HG02840 (cell line): ENCODE measurements at regions not wholly inside any gene's neighbourhood (a gene's known extent, or its start where the extent isn't known, plus 50 kb on each side); places are given as distances from the start of the nearest gene placed in this dataset.
"Not testable (repeated sequence)": the region's sequence is repeated elsewhere in the genome, so short reads cannot be mapped to it uniquely, and the experiment has no call there.

ENCODE experiments used
- ATAC-seq: cut with Tn5 transposase; IDR thresholded peaks from one replicate; pipeline ENCODE4 v1.9.1; 2021; ENCODE audit warnings: mild to moderate bottlenecking, moderate library complexity, moderate number of reproducible peaks; ENCODE audit not compliant: unreplicated experiment, low FRiP score

GRCh38 chr5:134471858-134472449 is 53.5 kb upstream of the JADE2 start:
- not testable (repeated sequence) for ATAC-seq

GRCh38 chr5:134468921-134469400 is 56.5 kb upstream of the JADE2 start:
- no peak for ATAC-seq

- no peak for ATAC-seq
These were observed 55.5 kb upstream of the CDKN2AIPNL start for GRCh38 chr5:134467231-134467630.

- peak; percentile 25 for ATAC-seq
These were observed 54.8 kb upstream of the CDKN2AIPNL start for GRCh38 chr5:134466241-134467069.

GRCh38 chr5:134465816-134466240 is 54.1 kb upstream of the CDKN2AIPNL start:
- ATAC-seq = peak; percentile 74

- peak; percentile 23 for ATAC-seq
These were observed 53.5 kb upstream of the CDKN2AIPNL start for GRCh38 chr5:134464988-134465815.

GRCh38 chr5:134463991-134464760 is 52.5 kb upstream of the CDKN2AIPNL start:
- ATAC-seq = no peak

GRCh38 chr5:134463176-134463720 is 51.6 kb upstream of the CDKN2AIPNL start:
- no peak for ATAC-seq

- ATAC-seq = no peak
These were observed 51.1 kb upstream of the CDKN2AIPNL start for GRCh38 chr5:134462761-134463160.

GRCh38 chr5:134462047-134462575 is 50.4 kb upstream of the CDKN2AIPNL start:
- ATAC-seq = no peak
